ENCODE measurements at regions not wholly inside any gene's neighbourhood (a gene's known extent, or its start where the extent isn't known, plus 50 kb on each side); places are given as distances from the start of the nearest gene placed in this dataset.

- TF ChIP-seq CTCF (IDR thresholded peaks at IDR 0.05) = no peak
- no peak for TF ChIP-seq POLR2AphosphoS5 (IDR thresholded peaks at IDR 0.05)
Measured at GRCh38 chr5:61995486-61995885, 310.5 kb upstream of the KIF2A start.
